Choroid plexus epithelial cell (primary cell): ENCODE measurements at regions not wholly inside any gene's neighbourhood (a gene's known extent, or its start where the extent isn't known, plus 50 kb on each side); places are given as distances from the start of the nearest gene placed in this dataset.

Experiments
- DNase-seq: peaks from one replicate; pipeline ENCODE4 v3.0.0-alpha.2; 2010; ENCODE audit warnings: low read depth
- H3K4me3 ChIP-seq: 2 replicates; pipeline ENCODE4 v1.5.1; 2011; ENCODE audit warnings: low read depth, mild to moderate bottlenecking, control low read depth, low read length, moderate library complexity
- CTCF ChIP-seq: conservative IDR thresholded peaks from 2 replicates; pipeline ENCODE4 v1.5.1; 2011; ENCODE audit warnings: low read depth, mild to moderate bottlenecking, control low read depth, inconsistent platforms, low read length, moderate library complexity

- peak overlapping the region; percentile 12 for H3K4me3 ChIP-seq
- DNase-seq = peak; percentile 79
- TF ChIP-seq CTCF = no peak
These were observed 103.8 kb upstream of the ERCC6L2 start for GRCh38 chr9:95771556-95772246.

- no peak for DNase-seq
- H3K4me3 ChIP-seq = no peak overlapping the region
- TF ChIP-seq CTCF = no peak
These were observed 104.8 kb upstream of the ERCC6L2 start for GRCh38 chr9:95770653-95771131.

- no peak overlapping the region for H3K4me3 ChIP-seq
- no peak for DNase-seq
- no peak for TF ChIP-seq CTCF
These were observed 105.5 kb upstream of the ERCC6L2 start for GRCh38 chr9:95769909-95770433.

- no peak overlapping the region for H3K4me3 ChIP-seq
- DNase-seq = no peak
- no peak for TF ChIP-seq CTCF
These were observed 106.0 kb upstream of the ERCC6L2 start for GRCh38 chr9:95769473-95769872.

GRCh38 chr9:95766906-95767305 is 108.6 kb upstream of the ERCC6L2 start:
- no peak for DNase-seq
- TF ChIP-seq CTCF = no peak

GRCh38 chr9:95764533-95765319 is 110.8 kb upstream of the ERCC6L2 start:
- no peak for TF ChIP-seq CTCF
- peak overlapping the region; percentile 2 for H3K4me3 ChIP-seq
- DNase-seq = no peak

More at GRCh38 chr9:95766906-95767305, 108.6 kb upstream of the ERCC6L2 start:
- no peak overlapping the region for H3K4me3 ChIP-seq
